H54 (cell line): ENCODE measurements at regions not wholly inside any gene's neighbourhood (a gene's known extent, or its start where the extent isn't known, plus 50 kb on each side); places are given as distances from the start of the nearest gene placed in this dataset.

Source experiments
- DNase-seq: peaks from one replicate; pipeline ENCODE4 v3.0.0; 2011; ENCODE audit warnings: low spot score, mixed read lengths; ENCODE audit not compliant: insufficient read length
- FAIRE-seq: peaks from 3 replicates; lab custom pipeline; 2011; peaks lifted over from hg19 to GRCh38; lab: Jason Lieb, UNC
- POLR2A ChIP-seq: IDR thresholded peaks from 2 replicates; pipeline ENCODE4 v1.6.1; 2011; ENCODE audit warnings: low read depth, mild to moderate bottlenecking, low read length

GRCh38 chr12:92537290-92537960 lies 165.4 kb upstream of the PLEKHG7 start:
- TF ChIP-seq POLR2A = no peak
- no peak for FAIRE-seq

GRCh38 chr12:92535961-92536360 lies 166.8 kb upstream of the PLEKHG7 start:
- no peak for FAIRE-seq
- no peak for DNase-seq
- TF ChIP-seq POLR2A = no peak

More at GRCh38 chr12:92537290-92537960, 165.4 kb upstream of the PLEKHG7 start:
- no peak for DNase-seq

GRCh38 chr12:92533280-92533890 lies 169.4 kb upstream of the PLEKHG7 start:
- DNase-seq (no peak), FAIRE-seq (no peak)
- no peak for TF ChIP-seq POLR2A

- no peak for TF ChIP-seq POLR2A
- DNase-seq (no peak), FAIRE-seq (no peak)
Measured at GRCh38 chr12:92530706-92531105, 172.1 kb upstream of the PLEKHG7 start.

GRCh38 chr12:92529944-92530343 lies 172.8 kb upstream of the PLEKHG7 start:
- no peak for DNase-seq

GRCh38 chr12:92528586-92528985 lies 174.2 kb upstream of the PLEKHG7 start:
- DNase-seq (no peak), FAIRE-seq (no peak)
- no peak for TF ChIP-seq POLR2A

More at GRCh38 chr12:92529944-92530343, 172.8 kb upstream of the PLEKHG7 start:
- TF ChIP-seq POLR2A = no peak
- FAIRE-seq = no peak

GRCh38 chr12:92528097-92528496 lies 174.7 kb upstream of the PLEKHG7 start:
- TF ChIP-seq POLR2A = no peak
- no peak for FAIRE-seq
- DNase-seq = no peak

- no peak for TF ChIP-seq POLR2A
- no peak for FAIRE-seq
- DNase-seq = no peak
Measured at GRCh38 chr12:92524489-92524888, 178.3 kb upstream of the PLEKHG7 start.

- DNase-seq (no peak), FAIRE-seq (no peak)
- TF ChIP-seq POLR2A = no peak
Measured at GRCh38 chr12:92520511-92520910, 182.3 kb upstream of the PLEKHG7 start.

GRCh38 chr12:92519284-92519683 lies 183.5 kb upstream of the PLEKHG7 start:
- no peak for DNase-seq
- TF ChIP-seq POLR2A = no peak
- FAIRE-seq = no peak

- DNase-seq (no peak), FAIRE-seq (no peak)
- TF ChIP-seq POLR2A = no peak
Measured at GRCh38 chr12:92518071-92518470, 184.7 kb upstream of the PLEKHG7 start.

- TF ChIP-seq POLR2A = no peak
Measured at GRCh38 chr12:92516277-92516600, 186.6 kb upstream of the PLEKHG7 start.

GRCh38 chr12:92513231-92513730 lies 189.5 kb upstream of the PLEKHG7 start:
- DNase-seq (no peak), FAIRE-seq (no peak)
- TF ChIP-seq POLR2A = no peak

More at GRCh38 chr12:92516277-92516600, 186.6 kb upstream of the PLEKHG7 start:
- FAIRE-seq (no peak), DNase-seq (no peak)

- FAIRE-seq = no peak
- no peak for TF ChIP-seq POLR2A
- no peak for DNase-seq
Measured at GRCh38 chr12:92511786-92512185, 191.0 kb upstream of the PLEKHG7 start.
